WTC11 (cell line): ENCODE measurements at regions not wholly inside any gene's neighbourhood (a gene's known extent, or its start where the extent isn't known, plus 50 kb on each side); places are given as distances from the start of the nearest gene placed in this dataset.

ENCODE experiments used
- ATAC-seq: fragments of 200-7000 bp; cut with Tn5 transposase; 2 replicates; pipeline ENCODE4 v1.10.0; 2021; ENCODE audit warnings: mild to moderate bottlenecking, moderate library complexity
- CTCF ChIA-PET: fragments of 300-600 bp; sonication (Branson Sonifier 250); formaldehyde crosslinking; loops from one replicate; lab custom pipeline; 2021; ENCODE audit warnings: antibody characterized with exemption; lab: Charles Lee
- POLR2A ChIA-PET: fragments of 350-600 bp; sonication (Branson Sonifier 250); formaldehyde crosslinking; loops from one replicate; lab custom pipeline; 2021; ENCODE audit warnings: antibody characterized with exemption; lab: Charles Lee
- DNase-seq: peaks from one replicate; pipeline ENCODE4 v3.0.0; 2021; ENCODE audit warnings: low spot score
- H3K27ac Mint-ChIP-seq: 2 replicates; pipeline ENCODE4 v1.8.0; 2021; ENCODE audit warnings: mixed read lengths
- H3K27me3 Mint-ChIP-seq: 2 replicates; pipeline ENCODE4 v1.8.0; 2021; ENCODE audit warnings: low read depth, mild to moderate bottlenecking, moderate library complexity, mixed read lengths
- H3K36me3 Mint-ChIP-seq: 2 replicates; pipeline ENCODE4 v1.8.0; 2021; ENCODE audit warnings: mixed read lengths
- H3K4me1 Mint-ChIP-seq: 2 replicates; pipeline ENCODE4 v1.8.0; 2022; ENCODE audit warnings: mixed read lengths
- H3K4me3 Mint-ChIP-seq: 2 replicates; pipeline ENCODE4 v1.8.0; 2021; ENCODE audit warnings: mild to moderate bottlenecking, moderate library complexity, mixed read lengths
- H3K9me3 Mint-ChIP-seq: 2 replicates; pipeline ENCODE4 v1.8.0; 2021; ENCODE audit warnings: mixed read lengths
- ELF4 ChIP-seq: sonication (generic); formaldehyde crosslinking; IDR thresholded peaks from 2 replicates; pipeline ENCODE4 v1.8.1; 2022; ENCODE audit warnings: low read depth, mild to moderate bottlenecking, moderate library complexity, missing genetic modification reagents
- FOXP1 ChIP-seq: sonication (generic); formaldehyde crosslinking; IDR thresholded peaks from 2 replicates; pipeline ENCODE4 v1.8.0; 2022; ENCODE audit warnings: missing genetic modification reagents, mild to moderate bottlenecking, moderate library complexity, borderline replicate concordance
- JAZF1 ChIP-seq: fragments of 250-450 bp; sonication (Bioruptor Pico); IDR thresholded peaks from 2 replicates; pipeline ENCODE4 v1.9.0; 2021; ENCODE audit warnings: moderate library complexity, mild to moderate bottlenecking, inconsistent platforms
- JUN ChIP-seq: sonication (generic); formaldehyde crosslinking; IDR thresholded peaks from 2 replicates; pipeline ENCODE4 v1.8.0; 2023; ENCODE audit warnings: mild to moderate bottlenecking, missing genetic modification reagents
- NR2C2 ChIP-seq: sonication (generic); formaldehyde crosslinking; IDR thresholded peaks from 2 replicates; pipeline ENCODE4 v1.8.0; 2022; ENCODE audit warnings: mild to moderate bottlenecking, missing genetic modification reagents
- PRRX2 ChIP-seq: fragments of 250-450 bp; sonication (Bioruptor Pico); IDR thresholded peaks from 2 replicates; pipeline ENCODE4 v1.8.0; 2021; ENCODE audit warnings: mild to moderate bottlenecking
- SMAD4 ChIP-seq: sonication (generic); formaldehyde crosslinking; IDR thresholded peaks from 2 replicates; pipeline ENCODE4 v1.8.0; 2022; ENCODE audit warnings: mild to moderate bottlenecking, missing genetic modification reagents
- SOX15 ChIP-seq: fragments of 250-450 bp; sonication (Bioruptor Pico); IDR thresholded peaks from 2 replicates; pipeline ENCODE4 v1.9.0; 2021; ENCODE audit warnings: mild to moderate bottlenecking
- ZNF121 ChIP-seq: sonication (generic); formaldehyde crosslinking; IDR thresholded peaks from 2 replicates; pipeline ENCODE4 v1.8.0; 2023; ENCODE audit warnings: missing genetic modification reagents
- ZNF263 ChIP-seq: sonication (generic); formaldehyde crosslinking; IDR thresholded peaks from 2 replicates; pipeline ENCODE4 v1.8.1; 2022; ENCODE audit warnings: low read depth, mild to moderate bottlenecking, moderate library complexity, missing genetic modification reagents
- ZNF317 ChIP-seq: sonication (generic); formaldehyde crosslinking; IDR thresholded peaks from 2 replicates; pipeline ENCODE4 v1.8.1; 2023; ENCODE audit warnings: low read depth, mild to moderate bottlenecking, moderate library complexity, missing genetic modification reagents, borderline replicate concordance
- TF ChIP-seq, protein P1 (sequence below): sonication (generic); formaldehyde crosslinking; IDR thresholded peaks from 2 replicates; pipeline ENCODE4 v1.8.1; 2022; ENCODE audit warnings: mild to moderate bottlenecking, missing genetic modification reagents, moderate library complexity, borderline replicate concordance
- TF ChIP-seq, protein P2 (sequence below): sonication (generic); formaldehyde crosslinking; IDR thresholded peaks from 2 replicates; pipeline ENCODE4 v1.8.1; 2022; ENCODE audit warnings: mild to moderate bottlenecking, moderate library complexity, missing genetic modification reagents
- TF ChIP-seq, protein P3 (sequence below): sonication (generic); formaldehyde crosslinking; IDR thresholded peaks from 2 replicates; pipeline ENCODE4 v1.8.1; 2022; ENCODE audit warnings: missing genetic modification reagents, borderline replicate concordance
- TF ChIP-seq, protein P4 (sequence below): sonication (generic); formaldehyde crosslinking; IDR thresholded peaks from 2 replicates; pipeline ENCODE4 v1.8.1; 2023; ENCODE audit warnings: mild to moderate bottlenecking, missing genetic modification reagents, moderate library complexity

DNA sequence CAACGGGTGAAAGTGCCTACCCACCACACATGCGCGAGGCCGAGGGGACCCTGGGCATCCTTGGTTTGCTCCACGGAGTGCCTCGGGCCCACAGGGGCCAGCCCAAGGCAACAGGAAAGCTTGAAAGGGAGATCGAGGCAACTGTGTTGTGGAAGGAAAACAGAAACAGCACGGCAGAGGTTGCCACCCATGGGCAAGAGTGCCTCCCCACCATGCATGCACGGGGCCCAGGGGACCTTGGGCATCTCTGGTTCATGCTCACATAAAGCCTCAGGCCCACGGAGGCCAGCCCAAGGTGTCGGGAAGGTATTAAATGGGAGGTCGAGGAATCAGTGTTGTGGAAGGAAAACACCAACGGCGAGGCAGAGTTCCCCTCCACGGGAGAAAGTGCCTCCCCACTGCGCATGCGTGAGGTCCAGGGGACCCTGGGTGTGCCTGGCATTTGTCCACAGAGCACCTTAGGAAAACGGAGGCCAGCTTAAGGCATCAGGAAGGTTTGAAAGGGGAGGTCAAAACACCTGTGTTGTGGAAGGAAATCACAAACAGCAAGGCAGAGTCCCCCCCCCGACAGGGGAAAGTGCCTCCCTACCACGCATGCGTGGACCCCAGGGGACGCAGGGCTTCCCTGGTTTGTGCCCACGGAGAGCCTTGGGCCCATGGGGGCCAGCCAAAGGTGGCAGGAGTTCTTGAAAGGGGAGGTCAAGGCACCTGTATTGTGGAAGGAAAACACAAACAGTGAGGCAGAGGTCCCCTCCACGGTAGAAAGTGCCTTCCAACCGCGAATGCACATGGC is 367.3 kb downstream of the ALG10 start (continued):
- no peak for TF ChIP-seq FOXP1 (CRISPR knock-in tag)

DNA sequence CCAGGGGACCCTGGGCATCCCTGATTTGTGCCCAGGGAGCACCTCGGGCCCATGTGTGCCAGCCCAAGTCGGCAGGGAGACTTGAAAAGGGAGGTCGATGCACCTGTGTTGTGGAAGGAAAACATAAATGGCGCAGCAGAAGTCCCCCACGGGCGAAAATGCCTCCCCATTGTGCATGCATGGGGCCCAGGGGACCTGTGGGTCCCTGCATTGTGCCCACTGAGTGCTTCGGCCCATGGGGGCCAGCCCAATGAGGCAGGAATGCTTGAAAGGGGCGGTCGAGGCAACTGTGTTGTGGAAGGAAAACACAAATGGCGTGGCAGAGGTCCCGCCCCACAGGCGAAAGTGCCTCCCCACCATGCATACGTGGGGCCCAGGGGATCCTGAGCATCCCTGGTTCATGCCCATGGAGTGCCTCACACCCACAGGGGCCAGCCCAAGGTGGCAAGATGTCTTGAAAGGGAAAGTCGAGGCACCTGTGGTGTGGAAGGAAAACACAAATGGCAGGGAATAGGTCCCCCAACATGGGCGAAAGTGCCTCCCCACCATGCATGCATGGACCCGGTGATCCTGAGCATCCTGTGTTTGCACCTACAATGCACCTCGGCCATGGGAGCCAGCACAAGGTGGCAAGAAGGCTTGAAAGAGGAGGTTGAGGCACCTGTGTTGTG is 368.0 kb downstream of the ALG10 start:
- no peak for TF ChIP-seq SOX15 (CRISPR knock-in tag)
- Mint-ChIP-seq H3K9me3 (peaks cover 54% of the 10 kb centered on the region), H3K27ac (no peak overlapping the region), H3K36me3 (peaks cover 63% of the 10 kb centered on the region), H3K4me1 (no peaks in the 10 kb centered on the region), H3K27me3 (peaks cover 7% of the 10 kb centered on the region), H3K4me3 (no peak overlapping the region)
- ATAC-seq (no peak), DNase-seq (no peak)
- CTCF ChIA-PET: no interaction called here
- POLR2A ChIA-PET: no interaction called here

DNA sequence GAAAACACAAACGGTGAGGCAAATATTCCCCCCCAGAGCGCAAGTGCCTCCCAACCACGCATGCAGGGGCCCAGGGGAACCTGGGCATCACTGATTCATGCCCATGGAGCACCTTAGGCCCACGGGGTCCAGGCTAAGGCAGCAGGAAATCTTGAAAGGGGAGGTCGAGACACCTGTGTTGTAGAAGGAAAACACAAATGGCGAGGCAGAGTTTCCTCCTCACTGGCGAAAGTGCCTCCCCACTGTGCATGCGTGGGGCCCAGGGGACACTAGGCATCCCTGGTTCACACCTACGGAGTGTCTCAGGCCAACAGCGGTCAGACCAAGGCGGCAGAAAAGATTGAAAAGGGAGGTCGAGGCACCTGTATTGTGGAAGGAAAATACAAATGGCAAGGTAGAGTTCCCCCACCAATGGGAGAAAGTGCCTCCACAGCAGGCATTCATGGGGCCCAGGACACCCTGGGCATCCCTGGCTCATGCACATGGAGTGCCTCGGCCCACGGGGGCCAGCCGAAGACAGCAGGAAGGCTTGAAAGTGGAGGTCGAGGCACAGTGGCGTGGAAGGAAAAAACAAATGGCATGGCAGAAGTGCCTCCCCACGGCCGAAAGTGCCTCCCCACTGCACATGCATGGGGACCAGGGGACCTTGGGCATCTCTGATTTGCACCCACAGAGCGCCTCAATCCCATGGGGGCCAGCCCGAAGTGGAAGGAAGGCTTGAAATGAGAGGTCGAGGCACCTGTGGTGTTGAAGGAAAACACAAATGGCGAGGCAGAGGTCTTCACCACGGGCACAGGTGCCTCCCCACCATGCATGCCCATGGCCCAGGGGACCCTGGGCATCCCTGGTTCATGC is 368.8 kb downstream of the ALG10 start:
- ChIA-PET CTCF (no interaction called here), POLR2A (no interaction called here)
- DNase-seq (no peak), ATAC-seq (no peak)
- Mint-ChIP-seq H3K27me3 (peaks cover 6% of the 10 kb centered on the region), H3K4me3 (no peak overlapping the region), H3K36me3 (peaks cover 63% of the 10 kb centered on the region), H3K4me1 (no peaks in the 10 kb centered on the region), H3K27ac (no peak overlapping the region), H3K9me3 (peaks cover 48% of the 10 kb centered on the region)
- TF ChIP-seq, protein P1, sequence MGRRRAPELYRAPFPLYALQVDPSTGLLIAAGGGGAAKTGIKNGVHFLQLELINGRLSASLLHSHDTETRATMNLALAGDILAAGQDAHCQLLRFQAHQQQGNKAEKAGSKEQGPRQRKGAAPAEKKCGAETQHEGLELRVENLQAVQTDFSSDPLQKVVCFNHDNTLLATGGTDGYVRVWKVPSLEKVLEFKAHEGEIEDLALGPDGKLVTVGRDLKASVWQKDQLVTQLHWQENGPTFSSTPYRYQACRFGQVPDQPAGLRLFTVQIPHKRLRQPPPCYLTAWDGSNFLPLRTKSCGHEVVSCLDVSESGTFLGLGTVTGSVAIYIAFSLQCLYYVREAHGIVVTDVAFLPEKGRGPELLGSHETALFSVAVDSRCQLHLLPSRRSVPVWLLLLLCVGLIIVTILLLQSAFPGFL: no peak
- TF ChIP-seq JUN (CRISPR knock-in tag): no peak
- TF ChIP-seq, protein P2, sequence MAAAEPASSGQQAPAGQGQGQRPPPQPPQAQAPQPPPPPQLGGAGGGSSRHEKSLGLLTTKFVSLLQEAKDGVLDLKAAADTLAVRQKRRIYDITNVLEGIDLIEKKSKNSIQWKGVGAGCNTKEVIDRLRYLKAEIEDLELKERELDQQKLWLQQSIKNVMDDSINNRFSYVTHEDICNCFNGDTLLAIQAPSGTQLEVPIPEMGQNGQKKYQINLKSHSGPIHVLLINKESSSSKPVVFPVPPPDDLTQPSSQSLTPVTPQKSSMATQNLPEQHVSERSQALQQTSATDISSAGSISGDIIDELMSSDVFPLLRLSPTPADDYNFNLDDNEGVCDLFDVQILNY: no peak
- no peak for TF ChIP-seq ZNF121 (CRISPR knock-in tag)
- TF ChIP-seq, protein P3, sequence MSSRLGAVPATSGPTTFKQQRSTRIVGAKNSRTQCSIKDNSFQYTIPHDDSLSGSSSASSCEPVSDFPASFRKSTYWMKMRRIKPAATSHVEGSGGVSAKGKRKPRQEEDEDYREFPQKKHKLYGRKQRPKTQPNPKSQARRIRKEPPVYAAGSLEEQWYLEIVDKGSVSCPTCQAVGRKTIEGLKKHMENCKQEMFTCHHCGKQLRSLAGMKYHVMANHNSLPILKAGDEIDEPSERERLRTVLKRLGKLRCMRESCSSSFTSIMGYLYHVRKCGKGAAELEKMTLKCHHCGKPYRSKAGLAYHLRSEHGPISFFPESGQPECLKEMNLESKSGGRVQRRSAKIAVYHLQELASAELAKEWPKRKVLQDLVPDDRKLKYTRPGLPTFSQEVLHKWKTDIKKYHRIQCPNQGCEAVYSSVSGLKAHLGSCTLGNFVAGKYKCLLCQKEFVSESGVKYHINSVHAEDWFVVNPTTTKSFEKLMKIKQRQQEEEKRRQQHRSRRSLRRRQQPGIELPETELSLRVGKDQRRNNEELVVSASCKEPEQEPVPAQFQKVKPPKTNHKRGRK: no peak
- TF ChIP-seq PRRX2 (CRISPR knock-in tag): no peak
- no peak for TF ChIP-seq ELF4 (CRISPR knock-in tag)
- TF ChIP-seq, protein P4, sequence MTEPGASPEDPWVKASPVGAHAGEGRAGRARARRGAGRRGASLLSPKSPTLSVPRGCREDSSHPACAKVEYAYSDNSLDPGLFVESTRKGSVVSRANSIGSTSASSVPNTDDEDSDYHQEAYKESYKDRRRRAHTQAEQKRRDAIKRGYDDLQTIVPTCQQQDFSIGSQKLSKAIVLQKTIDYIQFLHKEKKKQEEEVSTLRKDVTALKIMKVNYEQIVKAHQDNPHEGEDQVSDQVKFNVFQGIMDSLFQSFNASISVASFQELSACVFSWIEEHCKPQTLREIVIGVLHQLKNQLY (CRISPR knock-in tag): no peak
- TF ChIP-seq FOXP1 (CRISPR knock-in tag): no peak
- TF ChIP-seq NR2C2 (CRISPR knock-in tag): no peak
- no peak for TF ChIP-seq ZNF317 (CRISPR knock-in tag)
- no peak for TF ChIP-seq SMAD4 (CRISPR knock-in tag)
- TF ChIP-seq ZNF263 (CRISPR knock-in tag): no peak
- TF ChIP-seq JAZF1 (CRISPR knock-in tag): no peak
